Neural progenitor cell (in vitro differentiated cells): ENCODE measurements at regions not wholly inside any gene's neighbourhood (a gene's known extent, or its start where the extent isn't known, plus 50 kb on each side); places are given as distances from the start of the nearest gene placed in this dataset.

Source experiments
- EZH2phosphoT487 ChIP-seq: fragments of 200-600 bp; sonication (generic); IDR thresholded peaks from 2 replicates; pipeline ENCODE4 v1.6.1; 2017; ENCODE audit warnings: antibody characterized with exemption
- TF ChIP-seq, protein P1 (sequence below): fragments of 200-600 bp; sonication (generic); IDR thresholded peaks from 2 replicates; pipeline ENCODE4 v1.5.1; 2017; ENCODE audit warnings: antibody characterized with exemption, mild to moderate bottlenecking

- TF ChIP-seq, protein P1, sequence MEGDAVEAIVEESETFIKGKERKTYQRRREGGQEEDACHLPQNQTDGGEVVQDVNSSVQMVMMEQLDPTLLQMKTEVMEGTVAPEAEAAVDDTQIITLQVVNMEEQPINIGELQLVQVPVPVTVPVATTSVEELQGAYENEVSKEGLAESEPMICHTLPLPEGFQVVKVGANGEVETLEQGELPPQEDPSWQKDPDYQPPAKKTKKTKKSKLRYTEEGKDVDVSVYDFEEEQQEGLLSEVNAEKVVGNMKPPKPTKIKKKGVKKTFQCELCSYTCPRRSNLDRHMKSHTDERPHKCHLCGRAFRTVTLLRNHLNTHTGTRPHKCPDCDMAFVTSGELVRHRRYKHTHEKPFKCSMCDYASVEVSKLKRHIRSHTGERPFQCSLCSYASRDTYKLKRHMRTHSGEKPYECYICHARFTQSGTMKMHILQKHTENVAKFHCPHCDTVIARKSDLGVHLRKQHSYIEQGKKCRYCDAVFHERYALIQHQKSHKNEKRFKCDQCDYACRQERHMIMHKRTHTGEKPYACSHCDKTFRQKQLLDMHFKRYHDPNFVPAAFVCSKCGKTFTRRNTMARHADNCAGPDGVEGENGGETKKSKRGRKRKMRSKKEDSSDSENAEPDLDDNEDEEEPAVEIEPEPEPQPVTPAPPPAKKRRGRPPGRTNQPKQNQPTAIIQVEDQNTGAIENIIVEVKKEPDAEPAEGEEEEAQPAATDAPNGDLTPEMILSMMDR = no peak
- TF ChIP-seq EZH2phosphoT487 = no peak
Measured at GRCh38 chr2:136359121-136359965, 241.4 kb upstream of the CXCR4 start.
